Colon (tissue), 2 donors: ENCODE measurements at regions not wholly inside any gene's neighbourhood (a gene's known extent, or its start where the extent isn't known, plus 50 kb on each side); places are given as distances from the start of the nearest gene placed in this dataset.
"Not testable (repeated sequence)": the region's sequence is repeated elsewhere in the genome, so short reads cannot be mapped to it uniquely, and the experiment has no call there.

Experiments
- FAIRE-seq: peaks from 2 replicates; lab custom pipeline; 2012; peaks lifted over from hg19 to GRCh38; lab: Jason Lieb, UNC
- donor health status: control.
- donor health status: control.

GRCh38 chr5:152456815-152457443, 51.9 kb upstream of the NMUR2 start:
- FAIRE-seq = no peak

GRCh38 chr5:152462021-152462721, 57.1 kb upstream of the NMUR2 start:
- FAIRE-seq = no peak

GRCh38 chr5:152464048-152464447, 59.0 kb upstream of the NMUR2 start:
- no peak for FAIRE-seq

GRCh38 chr5:152465140-152465539, 60.1 kb upstream of the NMUR2 start:
- no peak for FAIRE-seq

- FAIRE-seq = no peak
Observed at GRCh38 chr5:152466085-152466745, 61.1 kb upstream of the NMUR2 start.

- FAIRE-seq = no peak
Observed at GRCh38 chr5:152470167-152470566, 65.1 kb upstream of the NMUR2 start.

GRCh38 chr5:152472083-152472482, 67.0 kb upstream of the NMUR2 start:
- FAIRE-seq = no peak

GRCh38 chr5:152474961-152475360, 69.9 kb upstream of the NMUR2 start:
- FAIRE-seq = no peak

- FAIRE-seq = no peak
Observed at GRCh38 chr5:152477536-152477935, 72.5 kb upstream of the NMUR2 start.

- FAIRE-seq = not testable (repeated sequence)
Observed at GRCh38 chr5:152479866-152480265, 74.8 kb upstream of the NMUR2 start.

GRCh38 chr5:152480677-152481076, 75.6 kb upstream of the NMUR2 start:
- not testable (repeated sequence) for FAIRE-seq

- FAIRE-seq = no peak
Observed at GRCh38 chr5:152487130-152487529, 82.1 kb upstream of the NMUR2 start.

GRCh38 chr5:152488869-152489268, 83.8 kb upstream of the NMUR2 start:
- no peak for FAIRE-seq

- FAIRE-seq = no peak
Observed at GRCh38 chr5:152499814-152500535, 94.9 kb upstream of the NMUR2 start.

- no peak for FAIRE-seq
Observed at GRCh38 chr5:152501294-152501693, 96.2 kb upstream of the NMUR2 start.

GRCh38 chr5:152503206-152503605, 98.1 kb upstream of the NMUR2 start:
- FAIRE-seq = no peak

GRCh38 chr5:152505442-152506042, 100.5 kb upstream of the NMUR2 start:
- no peak for FAIRE-seq

- FAIRE-seq = no peak
Observed at GRCh38 chr5:152511120-152511519, 106.0 kb upstream of the NMUR2 start.

- no peak for FAIRE-seq
Observed at GRCh38 chr5:152511531-152512132, 106.6 kb upstream of the NMUR2 start.

GRCh38 chr5:152514827-152515397, 109.8 kb upstream of the NMUR2 start:
- FAIRE-seq = no peak

GRCh38 chr5:152523964-152524363, 118.9 kb upstream of the NMUR2 start:
- FAIRE-seq = no peak
